H1 (cell line): ENCODE measurements at regions not wholly inside any gene's neighbourhood (a gene's known extent, or its start where the extent isn't known, plus 50 kb on each side); places are given as distances from the start of the nearest gene placed in this dataset.

Source experiments
- CTCF ChIA-PET: fragments of 300-600 bp; sonication (Branson Sonifier 250); formaldehyde crosslinking; loops from one replicate; lab custom pipeline; 2021; ENCODE audit not compliant: partially characterized antibody; lab: Charles Lee
- POLR2A ChIA-PET: fragments of 300-600 bp; sonication (Branson Sonifier 250); formaldehyde crosslinking; loops from one replicate; lab custom pipeline; 2021; ENCODE audit warnings: inconsistent platforms; ENCODE audit not compliant: partially characterized antibody; lab: Charles Lee
- DNase-seq, 2 experiments: peaks; one replicate each; pipeline versions ENCODE4 v3.0.0 to v3.0.0-alpha.2; 2010 to 2022; ENCODE audit warnings: low spot score in 2 of 2, low read depth in 1 of 2, mixed read lengths in 1 of 2
- FAIRE-seq: peaks from 2 replicates; lab custom pipeline; 2011; peaks lifted over from hg19 to GRCh38; lab: Jason Lieb, UNC
- H2AFZ ChIP-seq: 2 replicates; pipeline ENCODE4 v1.8.1; 2012; ENCODE audit warnings: low read length, inconsistent platforms
- H2AK5ac ChIP-seq: 2 replicates; pipeline ENCODE4 v1.6.1; 2013; ENCODE audit warnings: low read depth, low read length
- H2BK120ac ChIP-seq: replicated peaks from 2 replicates; pipeline ENCODE3; 2013; ENCODE audit warnings: low read depth, low read length, inconsistent platforms
- H2BK12ac ChIP-seq: 2 replicates; pipeline ENCODE4 v1.6.1; 2013; ENCODE audit warnings: low read depth, low read length
- H2BK15ac ChIP-seq: 2 replicates; pipeline ENCODE4 v1.6.1; 2013; ENCODE audit warnings: low read length
- H2BK20ac ChIP-seq: 2 replicates; pipeline ENCODE4 v1.6.1; 2013; ENCODE audit warnings: low read length
- H2BK5ac ChIP-seq: 2 replicates; pipeline ENCODE4 v1.6.1; 2013; ENCODE audit warnings: low read depth, low read length
- H3K14ac ChIP-seq: 2 replicates; pipeline ENCODE4 v1.6.1; 2013; ENCODE audit warnings: inconsistent platforms; ENCODE audit not compliant: insufficient read length
- H3K18ac ChIP-seq: 2 replicates; pipeline ENCODE4 v1.6.1; 2013; ENCODE audit warnings: low read length; ENCODE audit errors: extremely low read depth
- H3K23ac ChIP-seq: 2 replicates; pipeline ENCODE4 v1.6.1; 2013; ENCODE audit warnings: inconsistent platforms; ENCODE audit not compliant: insufficient read length
- H3K23me2 ChIP-seq: 2 replicates; pipeline ENCODE4 v1.6.1; 2013; ENCODE audit warnings: low read depth, low read length
- H3K27ac ChIP-seq: 2 replicates; pipeline ENCODE4 v1.6.1; 2011; ENCODE audit warnings: low read depth, low read length, inconsistent platforms
- H3K27me3 ChIP-seq, 4 experiments: replicated peaks in 1 of 4; 1 replicate in 1 of 4; 2 replicates in 3 of 4; pipeline versions ENCODE4 v1.6.1 to v1.8.1; 2011 to 2013; ENCODE audit warnings: low read length in 3 of 4, mild to moderate bottlenecking in 3 of 4, inconsistent platforms in 2 of 4, mixed read lengths in 2 of 4, moderate library complexity in 1 of 4; ENCODE audit not compliant: control insufficient read depth in 3 of 4, insufficient read depth in 3 of 4; ENCODE audit errors: extremely low read depth in 1 of 4
- H3K36me3 ChIP-seq, 4 experiments: 2 replicates each; pipeline versions ENCODE4 v1.6.1 to v1.8.1; 2011 to 2013; ENCODE audit warnings: mild to moderate bottlenecking in 4 of 4, low read length in 3 of 4, moderate library complexity in 2 of 4, control low read depth in 1 of 4, inconsistent platforms in 1 of 4; ENCODE audit not compliant: insufficient read depth in 4 of 4, control insufficient read depth in 2 of 4
- H3K4ac ChIP-seq: replicated peaks from 2 replicates; pipeline ENCODE3; 2013; ENCODE audit warnings: low read length, low read depth, mixed read lengths, inconsistent platforms; ENCODE audit not compliant: insufficient read length
- H3K4me1 ChIP-seq, 4 experiments: replicated peaks in 1 of 4; 1 replicate in 1 of 4; 2 replicates in 3 of 4; pipeline versions ENCODE4 v1.6.1 to v1.8.1; 2011 to 2013; ENCODE audit warnings: low read length in 3 of 4, inconsistent platforms in 2 of 4, mixed read lengths in 1 of 4; ENCODE audit not compliant: insufficient read depth in 4 of 4, control insufficient read depth in 3 of 4
- H3K4me2 ChIP-seq, 2 experiments: 2 replicates each; pipeline versions ENCODE4 v1.6.1 to v1.8.1; 2011 to 2013; ENCODE audit warnings: low read depth in 2 of 2, low read length in 2 of 2, control low read depth in 1 of 2, inconsistent platforms in 1 of 2, mild to moderate bottlenecking in 1 of 2; ENCODE audit not compliant: insufficient read depth in 1 of 2
- H3K4me3 ChIP-seq, 4 experiments: fragments of 200-600, 300-600 bp in 1 of 4; sonication (generic), shearing (Covaris generic), sonication (Bioruptor Twin) in 1 of 4; 2 replicates each; pipeline versions ENCODE4 v1.5.1 to v1.8.1; 2011 to 2016; ENCODE audit warnings: low read length in 4 of 4, low read depth in 3 of 4, control low read depth in 2 of 4, inconsistent platforms in 2 of 4, mild to moderate bottlenecking in 2 of 4, mixed read lengths in 1 of 4, moderate library complexity in 1 of 4; ENCODE audit not compliant: insufficient read depth in 2 of 4; ENCODE audit errors: extremely low read depth in 1 of 4
- H3K56ac ChIP-seq: replicated peaks from 2 replicates; pipeline ENCODE3; 2013; ENCODE audit warnings: low read depth, mild to moderate bottlenecking, mixed read lengths, low read length, inconsistent platforms; ENCODE audit not compliant: insufficient read length
- H3K79me1 ChIP-seq: 2 replicates; pipeline ENCODE4 v1.6.1; 2013; ENCODE audit warnings: low read depth, low read length, control low read depth
- H3K79me2 ChIP-seq, 2 experiments: 2 replicates each; pipeline versions ENCODE4 v1.6.1 to v1.8.1; 2012 to 2013; ENCODE audit warnings: low read length in 2 of 2, mild to moderate bottlenecking in 2 of 2, inconsistent platforms in 1 of 2; ENCODE audit not compliant: insufficient read depth in 2 of 2, control insufficient read depth in 1 of 2
- H3K9ac ChIP-seq, 4 experiments: replicated peaks in 1 of 4; 1 replicate in 1 of 4; 2 replicates in 3 of 4; pipeline versions ENCODE4 v1.6.1 to v1.8.1; 2011 to 2013; ENCODE audit warnings: low read depth in 3 of 4, low read length in 3 of 4, control low read depth in 2 of 4, mild to moderate bottlenecking in 2 of 4, moderate library complexity in 2 of 4, inconsistent platforms in 1 of 4; ENCODE audit errors: extremely low read depth in 1 of 4
- H3K9me3 ChIP-seq, 2 experiments: 2 replicates each; pipeline versions ENCODE4 v1.6.1 to v1.8.1; 2012 to 2013; ENCODE audit warnings: mild to moderate bottlenecking in 2 of 2, moderate library complexity in 2 of 2, control low read depth in 1 of 2, inconsistent platforms in 1 of 2, low read depth in 1 of 2, low read length in 1 of 2, mixed read lengths in 1 of 2; ENCODE audit not compliant: insufficient read depth in 2 of 2
- H4K20me1 ChIP-seq, 2 experiments: replicated peaks in 1 of 2; 2 replicates each; pipeline versions ENCODE3 to v1.8.1; 2011 to 2013; ENCODE audit warnings: inconsistent platforms in 2 of 2, low read length in 2 of 2, mild to moderate bottlenecking in 1 of 2; ENCODE audit not compliant: insufficient read depth in 2 of 2, control insufficient read depth in 1 of 2
- H4K5ac ChIP-seq: 2 replicates; pipeline ENCODE4 v1.6.1; 2013; ENCODE audit warnings: low read length, low read depth, mixed read lengths, inconsistent platforms; ENCODE audit not compliant: insufficient read length
- H4K8ac ChIP-seq: 2 replicates; pipeline ENCODE4 v1.8.0; 2013; ENCODE audit warnings: mild to moderate bottlenecking, moderate library complexity, low read length, inconsistent platforms; ENCODE audit not compliant: insufficient read depth; ENCODE audit errors: extremely low read depth
- H4K91ac ChIP-seq: replicated peaks from 2 replicates; pipeline ENCODE3; 2013; ENCODE audit warnings: low read length, mixed read lengths, inconsistent platforms; ENCODE audit not compliant: insufficient read length
- ASH2L ChIP-seq: fragments of 200-600, 300-600 bp; sonication (generic); IDR thresholded peaks from one replicate; pipeline ENCODE4 v1.7.1; 2017; ENCODE audit warnings: low read length
- CEBPB ChIP-seq: IDR thresholded peaks from 2 replicates; pipeline ENCODE4 v1.6.1; 2012; ENCODE audit warnings: low read depth, low read length
- CTCF ChIP-seq, 3 experiments: IDR thresholded peaks; 1 replicate in 2 of 3; 2 replicates in 1 of 3; pipeline versions ENCODE4 v1.5.1 to v1.6.1; 2011; ENCODE audit warnings: low read length in 3 of 3, mild to moderate bottlenecking in 3 of 3, inconsistent platforms in 2 of 3, low read depth in 1 of 3, moderate library complexity in 1 of 3; ENCODE audit not compliant: insufficient read depth in 1 of 3; ENCODE audit errors: control extremely low read depth in 1 of 3
- EP300 ChIP-seq, 2 experiments: IDR thresholded peaks; 1 replicate in 1 of 2; 2 replicates in 1 of 2; pipeline ENCODE4 v1.6.1; 2011 to 2012; ENCODE audit warnings: low read depth in 2 of 2, low read length in 2 of 2, mild to moderate bottlenecking in 2 of 2, borderline replicate concordance in 1 of 2, inconsistent platforms in 1 of 2, moderate library complexity in 1 of 2
- NANOG ChIP-seq: IDR thresholded peaks from 2 replicates; pipeline ENCODE4 v1.6.1; 2011; ENCODE audit warnings: low read length, low read depth, mild to moderate bottlenecking, inconsistent platforms; ENCODE audit not compliant: insufficient read depth, poor library complexity, severe bottlenecking
- RAD21 ChIP-seq, 2 experiments: IDR thresholded peaks in 1 of 2; conservative IDR thresholded peaks in 1 of 2; 2 replicates each; pipeline ENCODE4 v1.6.1; 2011; ENCODE audit warnings: low read depth in 2 of 2, low read length in 2 of 2, improper control_type of control experiment in 1 of 2, inconsistent platforms in 1 of 2, mild to moderate bottlenecking in 1 of 2, moderate library complexity in 1 of 2
- RFX5 ChIP-seq: IDR thresholded peaks from 2 replicates; pipeline ENCODE4 v1.6.1; 2011; ENCODE audit warnings: low read depth, low read length, improper control_type of control experiment, borderline replicate concordance
- SAP30 ChIP-seq: fragments of 300-600 bp; sonication (generic); IDR thresholded peaks from 2 replicates; pipeline ENCODE4 v1.7.1; 2012; ENCODE audit warnings: low read length, moderate library complexity, mild to moderate bottlenecking, inconsistent platforms; ENCODE audit not compliant: insufficient read depth, insufficient replicate concordance
- WGBS, 2 experiments: shearing (Covaris generic) in 1 of 2; methylation state at CpG; one replicate each; pipeline versions ENCODE4 v1.1.6 to v1.1.7; 2013 to 2015; ENCODE audit warnings: low lambda C conversion rate in 2 of 2, mixed read lengths in 2 of 2, inconsistent platforms in 1 of 2, low coverage in 1 of 2, missing lambda C conversion rate in 1 of 2; ENCODE audit not compliant: insufficient replicate concordance in 2 of 2, insufficient coverage in 1 of 2, insufficient read length in 1 of 2; ENCODE audit errors: extremely low coverage in 1 of 2, missing lambda C conversion rate in 1 of 2; 5-methylcytosine and 5-hydroxymethylcytosine counted together

DNA sequence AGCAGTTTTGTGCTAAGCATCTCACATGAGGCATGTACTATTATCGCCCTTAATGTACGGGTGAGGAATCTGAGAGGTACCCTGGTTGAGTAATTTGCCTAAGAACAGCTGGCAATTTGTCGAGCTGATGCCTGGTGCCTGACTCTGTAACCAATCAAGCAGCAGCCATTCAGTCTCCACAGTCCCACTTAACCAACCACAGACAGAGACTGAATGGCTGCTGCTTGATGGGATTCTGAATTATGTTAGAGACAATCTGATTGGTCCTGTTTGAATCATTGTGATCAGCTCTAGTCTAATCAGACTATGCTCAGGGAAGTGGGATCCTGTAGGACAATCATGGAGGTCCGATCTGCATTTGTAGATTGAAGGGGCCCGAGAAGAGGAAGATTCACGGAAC lies 447.0 kb downstream of the SHISA9 start:
- no peak overlapping the region for H3K23ac ChIP-seq
- no peak overlapping the region for H2BK20ac ChIP-seq
- H3K9me3 ChIP-seq = no peaks in the 10 kb centered on the region
- no peak overlapping the region for H3K18ac ChIP-seq
- DNase-seq = no peak
- no peak overlapping the region for H3K4ac ChIP-seq
- POLR2A ChIA-PET = interaction anchor here (0.6 to 1.7 kb wide), 6 partner anchors 10 to 441 kb away, joined by 3 to 7 read pairs (median 4); no protein-coding TSS in a partner anchor
- H2BK120ac ChIP-seq = no peak overlapping the region
- CTCF ChIA-PET = interaction anchor here (1.1 kb wide), 1 partner anchor 525 kb away, joined by 3 read pairs; no protein-coding TSS in a partner anchor
- no peak overlapping the region for H3K4me2 ChIP-seq
- H3K27me3 ChIP-seq = no peaks in the 10 kb centered on the region
- H3K4me1 ChIP-seq = peaks cover 3 to 10% (median 10%) of the 10 kb centered on the region in 4 experiments; a peak in 5 of 7 replicates
- no peak overlapping the region for H4K5ac ChIP-seq
- no peak overlapping the region for H3K4me3 ChIP-seq
- H4K20me1 ChIP-seq = no peaks in the 10 kb centered on the region
- WGBS, 2 experiments = 91% methylated on average over 6 of the region's 6 CpGs; no CpG with 5 or more reads in 1 of the 2 experiments
- H3K27ac ChIP-seq = no peak overlapping the region
- no peak overlapping the region for H2BK12ac ChIP-seq
- no peaks in the 10 kb centered on the region; the same call in 1 of the 2 replicates for H3K23me2 ChIP-seq
- no peak for FAIRE-seq
- no peak overlapping the region for H3K56ac ChIP-seq
- H2AK5ac ChIP-seq = no peak overlapping the region
- no peak overlapping the region for H4K8ac ChIP-seq
- peaks cover 0 to 24% (median 14%) of the 10 kb centered on the region in 4 experiments; a peak in 5 of 8 replicates for H3K36me3 ChIP-seq
- no peak overlapping the region for H3K9ac ChIP-seq
- no peak overlapping the region for H2BK15ac ChIP-seq
- no peak overlapping the region; the same call in 1 of the 2 replicates for H2BK5ac ChIP-seq
- H3K79me2 ChIP-seq = no peaks in the 10 kb centered on the region
- H3K14ac ChIP-seq = no peak overlapping the region
- no peak overlapping the region for H2AFZ ChIP-seq
- no peaks in the 10 kb centered on the region for H3K79me1 ChIP-seq
- H4K91ac ChIP-seq = no peak overlapping the region
- TF ChIP-seq SAP30 (no peak), CTCF (IDR thresholded peaks at IDR 0.05; ENCODE audit: control extremely low read depth in 1 of 3, insufficient read depth in 1 of 3, low read depth in 1 of 3, low read length in 3 of 3) (no peak), RAD21 (IDR thresholded peaks at IDR 0.05 in 1 of 2, conservative IDR thresholded peaks at IDR 0.05 in 1 of 2; ENCODE audit: low read depth in 2 of 2, low read length in 2 of 2) (no peak), RFX5 (no peak), ASH2L (no peak), CEBPB (no peak), NANOG (no peak), EP300 (IDR thresholded peaks at IDR 0.05; ENCODE audit: borderline replicate concordance in 1 of 2, low read depth in 2 of 2, low read length in 2 of 2) (no peak)
